Upper lobe of right lung (tissue), 1 donor: ENCODE measurements at regions not wholly inside any gene's neighbourhood (a gene's known extent, or its start where the extent isn't known, plus 50 kb on each side); places are given as distances from the start of the nearest gene placed in this dataset.

Source experiments
- ATAC-seq: fragments of 200-7000 bp; cut with Tn5 transposase; one replicate; pipeline ENCODE4 v1.9.1; 2020; ENCODE audit warnings: mild to moderate bottlenecking, moderate library complexity
- DNase-seq: peaks from one replicate; pipeline ENCODE4 v3.0.0-alpha.2; 2020
- H3K27ac ChIP-seq: fragments of 200-600 bp; one replicate; pipeline ENCODE4 v1.8.0; 2022
- H3K27me3 ChIP-seq: fragments of 200-600 bp; one replicate; pipeline ENCODE4 v1.8.0; 2022; ENCODE audit warnings: mild to moderate bottlenecking
- H3K36me3 ChIP-seq: fragments of 200-600 bp; one replicate; pipeline ENCODE4 v1.8.0; 2022
- H3K4me1 ChIP-seq: fragments of 200-600 bp; one replicate; pipeline ENCODE4 v1.8.0; 2022
- H3K4me3 ChIP-seq: fragments of 200-600 bp; one replicate; pipeline ENCODE4 v1.8.0; 2022; ENCODE audit warnings: mild to moderate bottlenecking
- H3K9me3 ChIP-seq: fragments of 200-600 bp; one replicate; pipeline ENCODE4 v1.8.0; 2022
- intact Hi-C: fragments of 100-400 bp; cut with DNase I; formaldehyde crosslinking; loops from one replicate; pipeline ENCODE4 v1.11.0; 2022
- TF ChIP-seq, protein P1 (sequence below): fragments of 200-600 bp; IDR thresholded peaks from one replicate; pipeline ENCODE4 v1.8.0; 2022; ENCODE audit warnings: antibody characterized with exemption
- donor health status: DM: no; HTN: yes; CAD: no; lungs with severe emphysema.

DNA sequence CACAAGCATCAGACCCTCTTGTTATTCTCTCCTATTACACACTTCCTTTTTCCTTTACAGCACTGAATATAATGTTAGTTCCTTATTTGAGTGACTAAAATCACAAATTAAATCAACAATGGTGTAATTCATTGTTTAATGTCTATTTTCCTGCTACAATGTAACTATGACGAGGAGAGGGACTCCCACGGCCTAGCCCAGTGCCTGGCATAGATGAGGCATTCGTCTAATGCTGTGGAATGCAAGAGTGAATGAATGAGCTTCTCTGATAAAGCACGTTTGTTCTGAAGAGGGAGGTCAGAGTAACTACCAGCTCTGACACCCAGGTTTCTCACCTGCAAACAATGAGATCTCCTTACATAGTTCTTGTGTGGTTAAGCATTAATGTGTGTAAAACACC lies 479.4 kb downstream of the OMA1 start:
- H3K27me3 ChIP-seq: no peaks in the 10 kb centered on the region
- no peaks in the 10 kb centered on the region for H3K36me3 ChIP-seq
- no peaks in the 10 kb centered on the region for H3K4me1 ChIP-seq
- TF ChIP-seq, protein P1, sequence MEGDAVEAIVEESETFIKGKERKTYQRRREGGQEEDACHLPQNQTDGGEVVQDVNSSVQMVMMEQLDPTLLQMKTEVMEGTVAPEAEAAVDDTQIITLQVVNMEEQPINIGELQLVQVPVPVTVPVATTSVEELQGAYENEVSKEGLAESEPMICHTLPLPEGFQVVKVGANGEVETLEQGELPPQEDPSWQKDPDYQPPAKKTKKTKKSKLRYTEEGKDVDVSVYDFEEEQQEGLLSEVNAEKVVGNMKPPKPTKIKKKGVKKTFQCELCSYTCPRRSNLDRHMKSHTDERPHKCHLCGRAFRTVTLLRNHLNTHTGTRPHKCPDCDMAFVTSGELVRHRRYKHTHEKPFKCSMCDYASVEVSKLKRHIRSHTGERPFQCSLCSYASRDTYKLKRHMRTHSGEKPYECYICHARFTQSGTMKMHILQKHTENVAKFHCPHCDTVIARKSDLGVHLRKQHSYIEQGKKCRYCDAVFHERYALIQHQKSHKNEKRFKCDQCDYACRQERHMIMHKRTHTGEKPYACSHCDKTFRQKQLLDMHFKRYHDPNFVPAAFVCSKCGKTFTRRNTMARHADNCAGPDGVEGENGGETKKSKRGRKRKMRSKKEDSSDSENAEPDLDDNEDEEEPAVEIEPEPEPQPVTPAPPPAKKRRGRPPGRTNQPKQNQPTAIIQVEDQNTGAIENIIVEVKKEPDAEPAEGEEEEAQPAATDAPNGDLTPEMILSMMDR: no peak
- intact Hi-C loops: no loop called here
- H3K9me3 ChIP-seq: no peaks in the 10 kb centered on the region
- no peak for DNase-seq
- ATAC-seq: no peak
- no peak overlapping the region for H3K27ac ChIP-seq
- H3K4me3 ChIP-seq: no peak overlapping the region

DNA sequence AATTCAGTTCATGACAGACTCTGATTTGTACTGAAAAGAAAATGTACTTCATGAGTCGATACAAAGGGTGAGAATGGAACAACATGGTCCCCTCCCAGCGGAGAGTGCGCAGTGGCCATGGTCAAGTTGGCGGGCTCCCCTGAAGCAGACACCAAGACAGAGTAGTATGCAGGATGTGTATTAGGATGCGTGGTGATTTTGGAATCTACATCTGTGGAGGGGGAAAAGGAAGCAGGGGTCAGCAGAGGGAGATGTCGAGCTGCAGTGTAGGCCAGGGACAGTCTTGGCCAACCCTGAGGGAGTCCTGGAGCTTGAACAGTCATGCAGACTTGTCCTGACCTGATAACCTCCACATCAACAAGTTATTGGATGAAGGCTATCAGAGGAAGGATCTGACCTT lies 481.0 kb downstream of the OMA1 start:
- Histone ChIP-seq H3K4me3 (no peak overlapping the region), H3K9me3 (no peaks in the 10 kb centered on the region), H3K36me3 (no peaks in the 10 kb centered on the region), H3K27ac (no peak overlapping the region), H3K4me1 (no peaks in the 10 kb centered on the region), H3K27me3 (no peaks in the 10 kb centered on the region)
- TF ChIP-seq, protein P1: no peak
- DNase-seq (no peak), ATAC-seq (no peak)
- intact Hi-C loops: no loop called here

DNA sequence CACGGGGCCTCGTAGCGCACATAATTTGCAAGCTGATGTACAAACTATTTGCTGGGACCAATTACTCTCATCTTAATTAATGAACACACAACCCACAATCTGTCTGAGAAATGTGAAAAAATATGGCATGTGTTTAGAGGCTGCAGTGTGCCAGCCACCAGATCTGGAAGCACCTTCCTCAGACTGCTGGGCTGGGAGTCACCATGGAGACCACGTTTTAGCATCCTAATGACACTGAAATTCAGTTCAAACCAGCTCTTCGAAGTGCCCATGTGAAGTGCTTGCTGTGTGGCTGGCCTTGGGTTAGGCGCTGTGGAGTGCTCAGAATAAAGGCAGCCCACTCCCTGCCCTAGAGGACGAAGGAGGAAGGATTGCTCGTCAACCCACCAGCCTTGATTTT lies 482.4 kb downstream of the OMA1 start:
- DNase-seq (no peak), ATAC-seq (no peak)
- Histone ChIP-seq H3K4me3 (no peak overlapping the region), H3K4me1 (no peaks in the 10 kb centered on the region), H3K27me3 (no peaks in the 10 kb centered on the region), H3K9me3 (no peaks in the 10 kb centered on the region), H3K27ac (no peak overlapping the region), H3K36me3 (no peaks in the 10 kb centered on the region)
- TF ChIP-seq, protein P1: no peak
- intact Hi-C loops: no loop called here

DNA sequence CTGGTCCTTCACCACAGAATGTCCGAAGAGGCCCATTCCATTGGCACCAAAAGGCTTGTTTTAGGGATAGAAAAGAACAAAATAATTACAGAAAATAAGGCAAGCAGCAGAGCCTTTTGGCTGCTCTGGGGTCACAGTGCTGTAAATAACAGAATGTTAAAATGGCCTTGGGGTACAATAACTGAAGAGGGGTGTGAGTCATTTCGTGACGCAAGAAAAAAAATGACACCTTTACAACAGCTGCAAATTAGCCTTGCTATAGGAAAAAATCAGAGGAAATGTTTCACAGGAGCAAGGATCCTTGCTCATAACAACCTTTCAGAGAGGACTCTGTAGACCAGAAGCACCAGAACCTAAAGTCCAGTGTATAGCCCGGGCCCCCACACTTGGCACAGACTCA lies 483.4 kb downstream of the OMA1 start:
- Histone ChIP-seq H3K4me1 (no peaks in the 10 kb centered on the region), H3K27ac (no peak overlapping the region), H3K4me3 (no peak overlapping the region), H3K36me3 (no peaks in the 10 kb centered on the region), H3K9me3 (no peaks in the 10 kb centered on the region), H3K27me3 (no peaks in the 10 kb centered on the region)
- ATAC-seq (no peak), DNase-seq (no peak)
- TF ChIP-seq, protein P1: no peak
- intact Hi-C loops: no loop called here

DNA sequence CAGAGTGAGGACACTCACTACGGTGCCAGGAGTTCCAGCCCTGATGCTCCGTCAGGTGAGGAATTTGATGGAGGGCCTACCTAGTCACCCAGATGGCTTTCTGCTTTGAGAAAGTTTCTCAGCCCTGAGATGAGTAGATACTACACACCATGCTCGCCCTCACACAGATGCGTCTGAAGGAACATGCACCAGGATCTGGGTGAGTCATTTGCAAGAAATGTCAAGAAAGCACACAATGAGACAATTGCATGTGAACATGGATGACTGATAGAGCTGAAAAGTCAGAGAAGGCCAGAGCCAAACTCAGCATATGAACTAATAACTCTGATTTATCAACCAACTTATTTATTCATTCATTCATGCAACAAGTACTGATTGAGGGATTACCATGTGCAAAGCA lies 483.9 kb downstream of the OMA1 start:
- Histone ChIP-seq H3K27me3 (no peaks in the 10 kb centered on the region), H3K27ac (no peak overlapping the region), H3K9me3 (no peaks in the 10 kb centered on the region), H3K4me3 (no peak overlapping the region), H3K4me1 (no peaks in the 10 kb centered on the region), H3K36me3 (no peaks in the 10 kb centered on the region)
- ATAC-seq (no peak), DNase-seq (no peak)
- TF ChIP-seq, protein P1: no peak
- intact Hi-C loops: no loop called here

DNA sequence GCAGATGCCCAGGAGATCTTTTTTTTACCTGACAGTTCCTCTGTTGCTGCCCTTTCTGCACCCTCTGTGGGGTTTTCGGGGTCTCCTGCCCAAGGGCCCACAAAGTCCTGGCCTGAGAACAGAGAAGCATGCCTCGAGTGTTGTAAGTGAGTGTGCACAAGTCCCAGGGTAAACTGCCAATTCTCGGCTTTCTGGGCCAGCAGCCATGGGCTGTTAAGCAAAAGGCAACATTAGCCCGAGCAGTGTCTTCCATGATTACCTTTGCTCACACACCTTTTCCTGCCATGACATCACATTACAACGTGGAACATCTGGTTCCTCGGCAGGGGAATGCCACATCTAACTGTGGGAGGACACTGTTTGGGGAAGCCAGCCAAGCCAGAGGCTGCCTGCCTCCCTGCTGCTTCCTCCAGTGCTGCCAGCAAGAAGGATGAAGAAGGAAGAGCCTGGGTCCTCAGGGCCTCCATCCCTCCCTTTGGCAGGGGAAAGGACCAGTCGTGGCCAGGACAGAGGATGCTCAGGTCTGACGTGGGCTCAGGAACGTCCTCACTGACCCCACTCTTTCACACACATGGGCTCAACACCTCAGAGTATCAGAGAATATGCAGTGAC lies 485.9 kb downstream of the OMA1 start:
- DNase-seq (no peak), ATAC-seq (no peak)
- intact Hi-C loops: no loop called here
- TF ChIP-seq, protein P1: no peak
- no peaks in the 10 kb centered on the region for H3K9me3 ChIP-seq
- no peaks in the 10 kb centered on the region for H3K27me3 ChIP-seq
- H3K4me3 ChIP-seq: no peak overlapping the region
- H3K4me1 ChIP-seq: no peaks in the 10 kb centered on the region
- no peak overlapping the region for H3K27ac ChIP-seq
- no peaks in the 10 kb centered on the region for H3K36me3 ChIP-seq
